ENCODE measurements at regions not wholly inside any gene's neighbourhood (a gene's known extent, or its start where the extent isn't known, plus 50 kb on each side); places are given as distances from the start of the nearest gene placed in this dataset.
A peak's percentile ranks its signal among the peaks of the same experiment; 100 is the strongest.

DNA sequence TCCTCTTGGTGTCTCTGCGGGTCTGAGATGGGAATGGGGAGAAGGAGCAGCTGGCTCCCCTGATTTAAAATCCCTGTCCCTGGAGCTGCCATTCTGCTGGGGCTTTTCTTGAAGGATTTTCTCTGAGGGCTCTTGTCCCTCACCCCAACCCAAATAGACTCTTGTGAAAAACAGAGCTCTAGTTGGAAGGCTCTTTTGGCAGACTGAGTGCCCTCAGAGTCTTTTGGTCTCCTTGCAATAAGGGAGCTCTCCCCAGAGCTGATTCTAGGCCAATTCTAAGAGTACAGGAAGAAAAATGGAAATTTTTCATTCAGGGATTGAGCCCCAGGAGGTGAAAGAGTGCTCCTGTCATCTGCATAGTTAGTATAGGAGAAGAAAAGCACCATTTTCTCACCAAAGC is 238.3 kb downstream of the COG6 start:
- Histone ChIP-seq H3K9ac (ENCODE audit: low read length in 3 of 3) (no peak overlapping the region), H3K9me3 (ENCODE audit: control insufficient read depth in 2 of 3, insufficient read depth in 1 of 3, low read length in 3 of 3) (no peaks in the 10 kb centered on the region), H3K4me3 (ENCODE audit: low read length in 3 of 3) (no peak overlapping the region), H3K4me1 (ENCODE audit: control insufficient read depth in 2 of 3, insufficient read depth in 2 of 3, low read depth in 1 of 3, low read length in 3 of 3) (no peaks in the 10 kb centered on the region), H3K27ac (ENCODE audit: low read depth in 2 of 2, low read length in 2 of 2) (no peak overlapping the region), H3K27me3 (ENCODE audit: control insufficient read depth, insufficient read depth, low read length) (no peaks in the 10 kb centered on the region), H3K36me3 (ENCODE audit: control insufficient read depth in 2 of 3, insufficient read depth in 3 of 3, low read length in 3 of 3) (no peaks in the 10 kb centered on the region)
- intact Hi-C loops (cut with DNase I): no loop called here
- TF ChIP-seq, protein P1, sequence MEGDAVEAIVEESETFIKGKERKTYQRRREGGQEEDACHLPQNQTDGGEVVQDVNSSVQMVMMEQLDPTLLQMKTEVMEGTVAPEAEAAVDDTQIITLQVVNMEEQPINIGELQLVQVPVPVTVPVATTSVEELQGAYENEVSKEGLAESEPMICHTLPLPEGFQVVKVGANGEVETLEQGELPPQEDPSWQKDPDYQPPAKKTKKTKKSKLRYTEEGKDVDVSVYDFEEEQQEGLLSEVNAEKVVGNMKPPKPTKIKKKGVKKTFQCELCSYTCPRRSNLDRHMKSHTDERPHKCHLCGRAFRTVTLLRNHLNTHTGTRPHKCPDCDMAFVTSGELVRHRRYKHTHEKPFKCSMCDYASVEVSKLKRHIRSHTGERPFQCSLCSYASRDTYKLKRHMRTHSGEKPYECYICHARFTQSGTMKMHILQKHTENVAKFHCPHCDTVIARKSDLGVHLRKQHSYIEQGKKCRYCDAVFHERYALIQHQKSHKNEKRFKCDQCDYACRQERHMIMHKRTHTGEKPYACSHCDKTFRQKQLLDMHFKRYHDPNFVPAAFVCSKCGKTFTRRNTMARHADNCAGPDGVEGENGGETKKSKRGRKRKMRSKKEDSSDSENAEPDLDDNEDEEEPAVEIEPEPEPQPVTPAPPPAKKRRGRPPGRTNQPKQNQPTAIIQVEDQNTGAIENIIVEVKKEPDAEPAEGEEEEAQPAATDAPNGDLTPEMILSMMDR (IDR thresholded peaks at IDR 0.05; ENCODE audit: borderline replicate concordance, extremely low read depth, insufficient read depth): no peak
- DNase-seq (no peak), FAIRE-seq (no peak)

DNA sequence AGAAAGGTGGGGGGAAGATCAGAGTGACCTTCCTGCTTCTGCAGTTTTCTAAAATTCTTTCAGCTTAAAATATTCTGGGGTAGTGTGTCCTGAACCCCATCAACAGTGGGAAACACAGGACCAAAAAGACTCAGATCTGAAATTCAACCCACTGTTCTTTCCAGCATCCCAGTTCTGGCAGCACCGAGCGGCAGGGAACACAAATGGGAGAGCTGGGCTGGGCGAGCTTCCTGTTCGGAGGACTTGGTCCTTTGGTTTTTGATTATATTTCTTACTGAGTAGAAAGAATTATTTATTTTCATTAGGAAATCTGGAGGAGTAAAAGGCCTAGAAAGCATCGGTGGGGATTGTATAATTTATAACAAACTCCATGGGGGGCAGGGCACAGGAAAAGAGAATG is 239.1 kb downstream of the COG6 start:
- Histone ChIP-seq H3K4me1 (ENCODE audit: control insufficient read depth in 2 of 3, insufficient read depth in 2 of 3, low read depth in 1 of 3, low read length in 3 of 3) (no peaks in the 10 kb centered on the region), H3K9ac (ENCODE audit: low read length in 3 of 3) (no peak overlapping the region), H3K4me3 (ENCODE audit: low read length in 3 of 3) (no peak overlapping the region), H3K27ac (ENCODE audit: low read depth in 2 of 2, low read length in 2 of 2) (no peak overlapping the region), H3K9me3 (ENCODE audit: control insufficient read depth in 2 of 3, insufficient read depth in 1 of 3, low read length in 3 of 3) (no peaks in the 10 kb centered on the region), H3K27me3 (ENCODE audit: control insufficient read depth, insufficient read depth, low read length) (no peaks in the 10 kb centered on the region), H3K36me3 (ENCODE audit: control insufficient read depth in 2 of 3, insufficient read depth in 3 of 3, low read length in 3 of 3) (no peaks in the 10 kb centered on the region)
- TF ChIP-seq, protein P1 (IDR thresholded peaks at IDR 0.05; ENCODE audit: borderline replicate concordance, extremely low read depth, insufficient read depth): no peak
- no peak for DNase-seq
- no peak for FAIRE-seq
- intact Hi-C loops (cut with DNase I): no loop called here

DNA sequence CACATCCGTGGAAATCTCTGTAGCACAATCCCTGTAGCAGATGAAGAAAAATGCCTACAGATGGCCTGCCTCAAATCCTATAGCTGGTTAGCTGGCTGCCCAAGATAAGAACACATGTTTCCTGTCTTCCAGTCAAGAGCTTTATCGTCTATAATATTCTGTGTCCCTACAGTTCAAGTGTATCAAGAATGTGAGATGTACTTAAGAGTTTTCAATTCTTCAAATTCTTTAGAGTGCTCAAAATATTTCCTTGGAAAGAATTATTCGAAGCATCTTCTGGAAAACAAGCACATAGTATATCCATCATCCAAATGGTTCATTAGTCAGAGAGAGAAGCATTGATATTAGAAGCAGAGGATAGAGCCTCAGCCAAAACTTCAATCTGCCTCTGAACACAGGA is 239.8 kb downstream of the COG6 start:
- peak in 2 of 5 donors; percentile 22 to 59 for DNase-seq
- intact Hi-C loops (cut with DNase I): no loop called here
- Histone ChIP-seq H3K27me3 (ENCODE audit: control insufficient read depth, insufficient read depth, low read length) (no peaks in the 10 kb centered on the region), H3K9me3 (ENCODE audit: control insufficient read depth in 2 of 3, insufficient read depth in 1 of 3, low read length in 3 of 3) (no peaks in the 10 kb centered on the region), H3K4me1 (ENCODE audit: control insufficient read depth in 2 of 3, insufficient read depth in 2 of 3, low read depth in 1 of 3, low read length in 3 of 3) (no peaks in the 10 kb centered on the region), H3K9ac (ENCODE audit: low read length in 3 of 3) (no peak overlapping the region), H3K27ac (ENCODE audit: low read depth in 2 of 2, low read length in 2 of 2) (no peak overlapping the region), H3K4me3 (ENCODE audit: low read length in 3 of 3) (no peak overlapping the region), H3K36me3 (ENCODE audit: control insufficient read depth in 2 of 3, insufficient read depth in 3 of 3, low read length in 3 of 3) (no peaks in the 10 kb centered on the region)
- TF ChIP-seq, protein P1 (IDR thresholded peaks at IDR 0.05; ENCODE audit: borderline replicate concordance, extremely low read depth, insufficient read depth): no peak
- no peak for FAIRE-seq

DNA sequence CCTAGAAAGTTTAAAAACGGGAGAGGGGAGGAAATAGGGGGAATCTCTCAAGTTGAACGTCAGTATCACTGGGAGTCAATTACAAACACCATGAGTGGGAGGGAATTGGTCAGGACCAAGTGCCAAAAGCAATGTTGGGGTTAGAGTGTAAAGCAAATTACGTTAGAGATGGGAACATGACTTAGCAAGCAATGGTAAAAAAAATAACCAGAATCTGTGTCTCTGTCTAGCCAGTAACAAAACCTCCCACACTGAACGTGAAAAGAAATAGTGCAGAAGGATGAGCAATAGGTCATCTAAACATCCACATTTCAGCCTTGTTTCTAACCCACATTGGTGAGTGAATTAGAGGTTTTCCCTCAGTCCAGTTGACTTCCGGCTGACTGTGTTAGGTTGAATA is 242.2 kb downstream of the COG6 start:
- intact Hi-C loops (cut with DNase I): no loop called here
- DNase-seq (peak in 1 of 5 donors; percentile 21), FAIRE-seq (no peak)
- Histone ChIP-seq H3K4me3 (ENCODE audit: low read length in 3 of 3) (no peak overlapping the region), H3K27me3 (ENCODE audit: control insufficient read depth, insufficient read depth, low read length) (no peaks in the 10 kb centered on the region), H3K4me1 (ENCODE audit: control insufficient read depth in 2 of 3, insufficient read depth in 2 of 3, low read depth in 1 of 3, low read length in 3 of 3) (no peaks in the 10 kb centered on the region), H3K9ac (ENCODE audit: low read length in 3 of 3) (no peak overlapping the region), H3K9me3 (ENCODE audit: control insufficient read depth in 2 of 3, insufficient read depth in 1 of 3, low read length in 3 of 3) (no peaks in the 10 kb centered on the region), H3K27ac (ENCODE audit: low read depth in 2 of 2, low read length in 2 of 2) (no peak overlapping the region), H3K36me3 (ENCODE audit: control insufficient read depth in 2 of 3, insufficient read depth in 3 of 3, low read length in 3 of 3) (no peaks in the 10 kb centered on the region)
- TF ChIP-seq, protein P1 (IDR thresholded peaks at IDR 0.05; ENCODE audit: borderline replicate concordance, extremely low read depth, insufficient read depth): no peak
